ENCODE measurements at regions not wholly inside any gene's neighbourhood (a gene's known extent, or its start where the extent isn't known, plus 50 kb on each side); places are given as distances from the start of the nearest gene placed in this dataset.
"Not testable (repeated sequence)": the region's sequence is repeated elsewhere in the genome, so short reads cannot be mapped to it uniquely, and the experiment has no call there.

DNA sequence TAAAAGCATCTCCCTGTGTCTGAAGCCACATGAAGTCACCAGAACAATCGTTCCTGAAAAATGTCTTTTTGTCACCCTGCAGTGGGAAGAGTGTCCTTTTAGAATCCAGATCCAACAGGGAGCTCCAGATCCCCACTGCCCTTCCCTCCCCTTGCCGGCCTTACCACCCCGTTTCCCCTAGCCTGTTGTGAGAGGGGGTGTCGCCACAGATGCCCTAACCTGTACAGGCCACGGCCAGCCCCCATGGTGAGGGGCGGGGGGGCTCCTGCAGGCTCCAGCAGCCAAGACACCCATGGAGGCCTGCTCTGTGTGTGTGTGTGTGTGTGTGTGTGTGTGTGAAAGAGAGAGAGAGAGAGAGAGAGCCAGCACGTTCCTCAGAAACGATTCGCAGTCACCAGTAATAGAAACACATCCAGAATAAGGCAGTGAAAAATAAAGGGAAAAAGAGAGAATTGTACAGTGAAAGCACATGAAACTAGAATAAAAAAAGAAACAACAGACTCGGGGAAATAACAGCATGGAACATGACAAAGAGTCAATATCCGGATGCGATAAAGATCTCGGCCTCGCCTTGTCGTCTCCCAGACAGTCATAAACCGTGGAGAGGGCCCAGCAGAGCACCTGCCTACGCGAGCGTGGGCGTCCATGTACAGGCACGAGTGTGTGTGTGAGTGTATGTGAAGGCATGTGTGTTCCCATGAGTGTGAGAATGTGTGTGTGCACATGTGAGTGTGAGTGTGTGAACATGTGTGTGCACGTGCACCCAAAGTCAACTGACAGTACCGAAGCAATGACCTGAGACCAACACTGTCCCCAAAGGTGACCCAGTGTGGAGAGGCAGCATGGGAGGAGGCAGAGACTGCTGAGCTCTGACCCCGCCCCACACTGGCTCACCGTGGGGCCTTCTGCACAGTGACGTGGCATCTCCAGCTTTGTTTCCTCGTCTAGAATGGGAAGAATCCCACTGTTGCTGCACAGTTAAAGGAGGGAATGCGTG, 303.8 kb downstream of the NPHP4 start:
- Mint-ChIP-seq H3K27me3 (peaks cover 72% of the 10 kb centered on the region), H3K27ac (ENCODE audit: low read depth) (peak overlapping the region; percentile 49), H3K4me3 (no peak overlapping the region), H3K9me3 (no peaks in the 10 kb centered on the region), H3K36me3 (ENCODE audit: insufficient read depth) (no peaks in the 10 kb centered on the region), H3K4me1 (peaks cover 7% of the 10 kb centered on the region)
- ATAC-seq (replicated peaks; ENCODE audit: extremely low read depth, poor library complexity, severe bottlenecking): no peak
- DNase-seq (ENCODE audit: low spot score in 2 of 2): no peak

DNA sequence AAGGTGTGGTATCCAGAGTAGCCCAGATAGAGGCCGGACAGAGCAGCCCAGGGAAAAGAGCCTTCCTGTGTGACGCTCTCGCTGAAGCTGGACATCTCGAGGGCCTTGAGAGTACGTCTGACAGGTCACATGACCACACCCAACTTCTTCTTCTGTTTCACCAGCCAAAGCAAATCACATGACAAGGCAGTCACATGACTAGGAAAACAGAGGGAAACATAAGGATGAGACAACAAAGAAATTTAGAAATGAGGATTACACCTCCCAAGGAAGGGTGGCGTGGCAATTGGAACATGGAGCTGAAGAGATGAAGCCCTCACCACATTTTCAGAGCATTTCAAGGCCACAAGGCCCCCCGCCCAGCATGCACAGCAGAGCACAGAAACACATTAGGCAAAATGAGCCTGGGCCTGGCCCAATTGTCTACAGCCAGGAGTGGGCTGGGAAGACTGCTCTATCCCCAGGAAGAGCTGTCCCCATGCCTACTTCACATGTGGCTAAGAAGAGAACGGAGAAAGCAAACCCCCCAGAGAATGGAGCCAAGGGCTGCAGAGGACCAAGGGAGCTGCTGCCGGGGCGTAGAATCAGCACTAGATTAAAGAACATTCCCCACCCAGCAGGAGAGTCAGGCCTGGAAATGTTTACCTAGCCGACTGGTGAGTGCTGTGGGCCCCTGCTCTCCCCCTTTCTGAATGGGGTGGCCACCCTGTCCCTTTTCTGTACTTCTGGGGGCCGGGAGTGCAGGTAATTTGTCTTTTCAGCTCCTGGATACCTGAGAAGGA, 305.1 kb downstream of the NPHP4 start:
- H3K4me3 Mint-ChIP-seq: no peak overlapping the region
- H3K4me1 Mint-ChIP-seq: peaks cover 12% of the 10 kb centered on the region
- DNase-seq (ENCODE audit: low spot score in 2 of 2) (no peak), ATAC-seq (replicated peaks; ENCODE audit: extremely low read depth, poor library complexity, severe bottlenecking) (no peak)
- no peak overlapping the region for H3K27ac Mint-ChIP-seq (ENCODE audit: low read depth)
- H3K36me3 Mint-ChIP-seq (ENCODE audit: insufficient read depth): no peaks in the 10 kb centered on the region
- peaks cover 66% of the 10 kb centered on the region for H3K27me3 Mint-ChIP-seq
- no peaks in the 10 kb centered on the region for H3K9me3 Mint-ChIP-seq

- H3K9me3 Mint-ChIP-seq: no peaks in the 10 kb centered on the region
- ATAC-seq (replicated peaks; ENCODE audit: extremely low read depth, poor library complexity, severe bottlenecking): no peak
- no peak overlapping the region for H3K4me3 Mint-ChIP-seq
- no peak for DNase-seq (ENCODE audit: low spot score in 2 of 2)
- no peaks in the 10 kb centered on the region for H3K36me3 Mint-ChIP-seq (ENCODE audit: insufficient read depth)
- H3K4me1 Mint-ChIP-seq: peaks cover 12% of the 10 kb centered on the region
- H3K27ac Mint-ChIP-seq (ENCODE audit: low read depth): no peak overlapping the region
- peaks cover 57% of the 10 kb centered on the region for H3K27me3 Mint-ChIP-seq
These were observed 306.0 kb downstream of the NPHP4 start for GRCh38 chr1:5686195-5686594.

DNA sequence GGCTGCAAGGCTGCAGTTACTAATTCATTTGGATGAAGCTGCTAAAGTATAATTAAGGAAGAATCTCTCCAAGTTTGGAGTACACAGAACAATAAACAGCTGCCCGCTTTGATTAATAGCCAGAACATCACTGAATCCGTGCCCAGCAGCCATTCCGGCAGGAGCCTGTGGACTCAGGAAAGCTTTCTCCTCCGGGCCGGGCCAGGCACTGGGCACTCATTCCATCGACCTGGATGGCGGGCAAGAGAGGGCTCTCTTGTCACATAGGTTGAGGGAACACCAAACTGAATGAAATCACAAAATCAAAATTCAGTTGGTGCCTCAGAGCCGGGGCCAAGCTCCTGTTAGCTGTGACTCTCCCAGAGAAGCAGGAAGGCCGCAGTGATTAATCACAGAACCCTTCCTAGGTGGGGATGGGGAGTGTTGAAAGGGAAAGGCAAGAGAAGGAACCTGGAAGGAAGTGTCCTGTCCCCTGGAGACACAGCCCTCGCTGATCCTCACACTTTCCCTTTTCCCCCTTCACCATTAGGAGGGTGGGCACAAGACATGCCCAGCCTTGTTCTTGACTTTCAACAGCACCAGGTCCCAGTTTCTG, 306.7 kb downstream of the NPHP4 start:
- Mint-ChIP-seq H3K4me1 (peaks cover 12% of the 10 kb centered on the region), H3K27ac (ENCODE audit: low read depth) (no peak overlapping the region), H3K27me3 (peaks cover 50% of the 10 kb centered on the region), H3K36me3 (ENCODE audit: insufficient read depth) (no peaks in the 10 kb centered on the region), H3K9me3 (no peaks in the 10 kb centered on the region), H3K4me3 (no peak overlapping the region)
- DNase-seq (ENCODE audit: low spot score in 2 of 2) (no peak), ATAC-seq (replicated peaks; ENCODE audit: extremely low read depth, poor library complexity, severe bottlenecking) (no peak)

DNA sequence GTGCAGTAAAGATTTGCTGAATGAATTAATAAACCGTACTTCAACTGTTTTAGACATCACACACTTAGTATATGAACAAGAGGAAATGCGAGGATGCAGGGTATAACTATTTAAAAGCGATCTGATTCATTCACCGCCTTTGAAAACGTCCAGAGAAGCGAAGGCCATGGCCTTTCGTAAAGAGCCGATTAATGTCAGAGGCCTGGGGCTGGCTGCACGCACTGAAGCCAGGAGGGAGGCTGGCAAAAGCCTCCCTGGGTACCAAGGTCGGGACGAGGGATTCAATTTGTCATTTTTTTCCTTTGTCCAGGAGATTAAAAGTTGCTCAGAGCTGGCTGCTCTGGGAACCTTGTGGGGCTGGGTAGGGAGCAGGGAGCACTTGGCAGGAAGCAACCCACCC, 307.4 kb downstream of the NPHP4 start:
- Mint-ChIP-seq H3K27ac (ENCODE audit: low read depth) (no peak overlapping the region), H3K9me3 (no peaks in the 10 kb centered on the region), H3K4me1 (peaks cover 12% of the 10 kb centered on the region), H3K4me3 (no peak overlapping the region), H3K27me3 (peaks cover 43% of the 10 kb centered on the region), H3K36me3 (ENCODE audit: insufficient read depth) (no peaks in the 10 kb centered on the region)
- ATAC-seq (replicated peaks; ENCODE audit: extremely low read depth, poor library complexity, severe bottlenecking) (no peak), DNase-seq (ENCODE audit: low spot score in 2 of 2) (no peak)

- Mint-ChIP-seq H3K27ac (ENCODE audit: low read depth) (no peak overlapping the region), H3K27me3 (peaks cover 31% of the 10 kb centered on the region), H3K4me1 (peaks cover 15% of the 10 kb centered on the region), H3K4me3 (no peak overlapping the region), H3K9me3 (peaks cover 5% of the 10 kb centered on the region), H3K36me3 (ENCODE audit: insufficient read depth) (no peaks in the 10 kb centered on the region)
- DNase-seq (ENCODE audit: low spot score in 2 of 2) (no peak), ATAC-seq (replicated peaks; ENCODE audit: extremely low read depth, poor library complexity, severe bottlenecking) (no peak)
These were observed 308.8 kb downstream of the NPHP4 start for GRCh38 chr1:5683446-5683845.

- DNase-seq (ENCODE audit: low spot score in 2 of 2): no peak
- H3K4me1 Mint-ChIP-seq: peaks cover 21% of the 10 kb centered on the region
- no peak overlapping the region for H3K4me3 Mint-ChIP-seq
- no peak overlapping the region for H3K27ac Mint-ChIP-seq (ENCODE audit: low read depth)
- H3K27me3 Mint-ChIP-seq: peaks cover 31% of the 10 kb centered on the region
- H3K9me3 Mint-ChIP-seq: peaks cover 9% of the 10 kb centered on the region
- no peak for ATAC-seq (replicated peaks; ENCODE audit: extremely low read depth, poor library complexity, severe bottlenecking)
- no peaks in the 10 kb centered on the region for H3K36me3 Mint-ChIP-seq (ENCODE audit: insufficient read depth)
These were observed 309.5 kb downstream of the NPHP4 start for GRCh38 chr1:5682626-5683225.

DNA sequence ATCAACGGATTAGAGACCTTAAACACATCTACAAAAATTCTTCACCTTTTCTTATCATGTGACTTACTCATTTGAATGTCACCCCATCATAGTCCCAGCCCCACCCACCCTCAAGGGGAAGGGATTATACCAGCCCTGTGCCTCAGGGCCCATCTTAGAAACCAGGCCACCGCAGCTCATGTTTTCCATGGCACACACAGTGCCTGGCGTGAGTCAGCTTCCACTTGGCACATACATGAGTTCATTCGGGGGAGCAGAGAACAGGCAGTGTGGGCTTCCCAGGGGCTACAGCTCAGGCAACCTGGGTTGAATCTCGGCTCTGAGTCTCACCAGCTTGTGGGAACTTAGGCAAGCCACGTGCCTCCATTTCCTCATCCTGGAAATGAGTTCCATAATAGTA, 310.6 kb downstream of the NPHP4 start:
- Mint-ChIP-seq H3K27ac (ENCODE audit: low read depth) (no peak overlapping the region), H3K36me3 (ENCODE audit: insufficient read depth) (no peaks in the 10 kb centered on the region), H3K4me1 (peaks cover 21% of the 10 kb centered on the region), H3K27me3 (peaks cover 24% of the 10 kb centered on the region), H3K4me3 (no peak overlapping the region), H3K9me3 (peaks cover 9% of the 10 kb centered on the region)
- no peak for DNase-seq (ENCODE audit: low spot score in 2 of 2)
- ATAC-seq (replicated peaks; ENCODE audit: extremely low read depth, poor library complexity, severe bottlenecking): no peak

GRCh38 chr1:5680600-5680999, 311.6 kb downstream of the NPHP4 start:
- Mint-ChIP-seq H3K27ac (ENCODE audit: low read depth) (no peak overlapping the region), H3K4me1 (peaks cover 21% of the 10 kb centered on the region), H3K9me3 (peaks cover 9% of the 10 kb centered on the region), H3K27me3 (peaks cover 14% of the 10 kb centered on the region), H3K4me3 (no peak overlapping the region), H3K36me3 (ENCODE audit: insufficient read depth) (no peaks in the 10 kb centered on the region)
- ATAC-seq (replicated peaks; ENCODE audit: extremely low read depth, poor library complexity, severe bottlenecking): no peak
- no peak for DNase-seq (ENCODE audit: low spot score in 2 of 2)

GRCh38 chr1:5678759-5679158, 313.5 kb downstream of the NPHP4 start:
- ATAC-seq (replicated peaks; ENCODE audit: extremely low read depth, poor library complexity, severe bottlenecking) (no peak), DNase-seq (ENCODE audit: low spot score in 2 of 2) (no peak)
- Mint-ChIP-seq H3K9me3 (peaks cover 18% of the 10 kb centered on the region), H3K27me3 (peaks cover 8% of the 10 kb centered on the region), H3K4me3 (no peak overlapping the region), H3K27ac (ENCODE audit: low read depth) (peak overlapping the region; percentile 40), H3K4me1 (peaks cover 18% of the 10 kb centered on the region), H3K36me3 (ENCODE audit: insufficient read depth) (no peaks in the 10 kb centered on the region)

DNA sequence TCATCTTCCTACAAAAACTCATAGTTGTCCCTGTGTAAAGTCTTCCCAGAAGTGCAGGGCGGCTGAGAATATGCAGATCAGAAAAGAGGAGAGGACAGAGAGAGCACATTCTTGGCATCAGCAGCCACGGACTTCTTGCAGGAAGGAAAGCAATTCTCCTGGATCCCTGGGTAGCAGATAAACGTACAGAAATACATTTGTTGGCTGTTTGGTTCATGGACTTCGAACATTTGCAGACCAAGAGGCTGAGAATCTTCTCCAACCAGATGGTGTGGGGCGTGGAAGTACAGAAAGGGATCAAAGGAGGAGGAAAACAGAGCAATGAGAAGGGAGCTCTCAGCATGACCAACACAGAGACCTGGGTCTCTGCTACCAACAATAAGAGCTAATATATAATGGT, 319.9 kb downstream of the NPHP4 start:
- not testable (repeated sequence) for H3K27ac Mint-ChIP-seq (ENCODE audit: low read depth); H3K36me3 Mint-ChIP-seq (ENCODE audit: insufficient read depth); H3K4me3 Mint-ChIP-seq; DNase-seq (ENCODE audit: low spot score in 2 of 2); H3K27me3 Mint-ChIP-seq; ATAC-seq (replicated peaks; ENCODE audit: extremely low read depth, poor library complexity, severe bottlenecking); H3K9me3 Mint-ChIP-seq
- peaks cover 20% of the 10 kb centered on the region for H3K4me1 Mint-ChIP-seq

DNA sequence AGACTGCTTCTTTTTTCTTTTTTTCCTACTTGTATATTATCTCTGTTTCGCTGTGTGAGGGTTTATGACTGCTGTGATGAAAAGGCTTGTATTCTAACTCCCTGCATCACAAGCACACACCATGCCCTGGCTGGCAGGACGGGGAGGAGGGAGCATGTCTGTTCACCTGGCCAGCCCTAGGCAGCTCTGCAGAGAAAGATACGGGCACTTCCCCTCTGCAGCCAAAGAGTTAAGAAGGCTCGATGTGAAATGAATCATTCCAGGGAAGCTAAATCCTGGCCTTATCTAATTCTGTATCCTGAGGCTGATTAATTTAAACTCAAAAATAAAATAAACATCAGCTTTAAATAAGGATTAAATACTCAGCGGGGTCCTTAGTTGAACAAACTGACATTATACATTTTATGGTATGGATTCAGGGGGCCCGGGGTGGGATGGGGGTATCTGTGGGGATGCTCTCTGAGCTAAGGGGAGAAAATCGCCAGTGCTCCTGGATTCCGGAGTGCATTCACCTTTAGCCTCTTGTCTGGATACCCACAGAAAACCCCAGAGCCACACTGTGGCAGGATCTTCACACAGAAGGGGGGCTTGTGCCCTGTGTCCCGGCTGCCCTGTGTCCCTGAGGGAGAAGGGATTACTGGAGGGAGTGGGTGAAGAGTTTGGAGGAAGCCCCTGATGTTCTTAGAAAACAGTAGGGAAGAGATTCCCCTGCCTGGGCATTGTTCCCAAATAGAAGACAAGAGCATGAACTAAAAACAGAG, 321.5 kb downstream of the NPHP4 start:
- Mint-ChIP-seq H3K27ac (ENCODE audit: low read depth) (no peak overlapping the region), H3K4me1 (peaks cover 31% of the 10 kb centered on the region), H3K36me3 (ENCODE audit: insufficient read depth) (peaks cover 12% of the 10 kb centered on the region), H3K9me3 (peaks cover 9% of the 10 kb centered on the region), H3K4me3 (no peak overlapping the region), H3K27me3 (no peaks in the 10 kb centered on the region)
- DNase-seq (ENCODE audit: low spot score in 2 of 2): no peak
- no peak for ATAC-seq (replicated peaks; ENCODE audit: extremely low read depth, poor library complexity, severe bottlenecking)
